NT2/D1 (cell line): ENCODE measurements at regions not wholly inside any gene's neighbourhood (a gene's known extent, or its start where the extent isn't known, plus 50 kb on each side); places are given as distances from the start of the nearest gene placed in this dataset.

Experiments
- YY1 ChIP-seq: IDR thresholded peaks from 2 replicates; pipeline ENCODE4 v1.6.1; 2011; ENCODE audit not compliant: insufficient read length, insufficient read depth
- ZNF274 ChIP-seq: IDR thresholded peaks from 2 replicates; pipeline ENCODE4 v1.6.1; 2011; ENCODE audit warnings: mild to moderate bottlenecking, low read depth, low read length

- TF ChIP-seq ZNF274 = no peak
- TF ChIP-seq YY1 = no peak
Observed at GRCh38 chrX:9227276-9227675, 193.3 kb upstream of the FAM9B start.
